ENCODE measurements at regions not wholly inside any gene's neighbourhood (a gene's known extent, or its start where the extent isn't known, plus 50 kb on each side); places are given as distances from the start of the nearest gene placed in this dataset.

- TF ChIP-seq, protein P1, sequence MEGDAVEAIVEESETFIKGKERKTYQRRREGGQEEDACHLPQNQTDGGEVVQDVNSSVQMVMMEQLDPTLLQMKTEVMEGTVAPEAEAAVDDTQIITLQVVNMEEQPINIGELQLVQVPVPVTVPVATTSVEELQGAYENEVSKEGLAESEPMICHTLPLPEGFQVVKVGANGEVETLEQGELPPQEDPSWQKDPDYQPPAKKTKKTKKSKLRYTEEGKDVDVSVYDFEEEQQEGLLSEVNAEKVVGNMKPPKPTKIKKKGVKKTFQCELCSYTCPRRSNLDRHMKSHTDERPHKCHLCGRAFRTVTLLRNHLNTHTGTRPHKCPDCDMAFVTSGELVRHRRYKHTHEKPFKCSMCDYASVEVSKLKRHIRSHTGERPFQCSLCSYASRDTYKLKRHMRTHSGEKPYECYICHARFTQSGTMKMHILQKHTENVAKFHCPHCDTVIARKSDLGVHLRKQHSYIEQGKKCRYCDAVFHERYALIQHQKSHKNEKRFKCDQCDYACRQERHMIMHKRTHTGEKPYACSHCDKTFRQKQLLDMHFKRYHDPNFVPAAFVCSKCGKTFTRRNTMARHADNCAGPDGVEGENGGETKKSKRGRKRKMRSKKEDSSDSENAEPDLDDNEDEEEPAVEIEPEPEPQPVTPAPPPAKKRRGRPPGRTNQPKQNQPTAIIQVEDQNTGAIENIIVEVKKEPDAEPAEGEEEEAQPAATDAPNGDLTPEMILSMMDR (IDR thresholded peaks at IDR 0.05; ENCODE audit: low read depth, low read length) = no peak
- no peak for TF ChIP-seq EZH2phosphoT487 (IDR thresholded peaks at IDR 0.05; ENCODE audit: low read depth)
These were observed 103.6 kb upstream of the OR9G4 start for GRCh38 chr11:56852131-56852530.
